GM10248 (cell line): ENCODE measurements at regions not wholly inside any gene's neighbourhood (a gene's known extent, or its start where the extent isn't known, plus 50 kb on each side); places are given as distances from the start of the nearest gene placed in this dataset.

ENCODE experiments used
- CTCF ChIA-PET: fragments of 300-600 bp; sonication (Branson Sonifier 250); formaldehyde crosslinking; extraction: SDS; loops from one replicate; lab custom pipeline; 2021; ENCODE audit warnings: antibody characterized with exemption; lab: Yijun Ruan, JAX
- POLR2A ChIA-PET: fragments of 350-650 bp; sonication (Branson Sonifier 250); formaldehyde crosslinking; extraction: SDS; loops from one replicate; lab custom pipeline; 2020; ENCODE audit warnings: antibody characterized with exemption; lab: Yijun Ruan, JAX
- DNase-seq: peaks from one replicate; pipeline ENCODE4 v3.0.0; 2012; ENCODE audit errors: extremely low spot score
- CTCF ChIP-seq: IDR thresholded peaks from 2 replicates; pipeline ENCODE4 v1.5.1; 2012; ENCODE audit warnings: mild to moderate bottlenecking, low read depth; ENCODE audit errors: extremely low read depth, missing control alignments, control extremely low read depth

GRCh38 chr4:85420831-85421230 is 54.1 kb upstream of the ARHGAP24 start:
- no peak for DNase-seq
- ChIA-PET POLR2A (interaction anchor here (0.6 kb wide), 1 partner anchor 694 kb away, joined by 3 read pairs; no protein-coding TSS in a partner anchor), CTCF (interaction anchor here (1.3 to 1.8 kb wide), 3 partner anchors 55 to 521 kb away, joined by 3 read pairs; partner anchors contain the start of gene ARHGAP24)
- TF ChIP-seq CTCF = no peak

- DNase-seq = no peak
- no peak for TF ChIP-seq CTCF
- ChIA-PET CTCF (no interaction called here), POLR2A (no interaction called here)
Measured at GRCh38 chr4:85423431-85423830, 51.5 kb upstream of the ARHGAP24 start.
